ENCODE measurements at regions not wholly inside any gene's neighbourhood (a gene's known extent, or its start where the extent isn't known, plus 50 kb on each side); places are given as distances from the start of the nearest gene placed in this dataset.

- no peak for DNase-seq (ENCODE audit: low spot score)
Measured at GRCh38 chr4:81627590-81627989, 155.9 kb upstream of the RASGEF1B start.

GRCh38 chr4:81626851-81627250 lies 155.1 kb upstream of the RASGEF1B start:
- DNase-seq (ENCODE audit: low spot score) = no peak

GRCh38 chr4:81625422-81626417 lies 154.0 kb upstream of the RASGEF1B start:
- no peak for DNase-seq (ENCODE audit: low spot score)

- DNase-seq (ENCODE audit: low spot score) = no peak
Measured at GRCh38 chr4:81623434-81623833, 151.7 kb upstream of the RASGEF1B start.

GRCh38 chr4:81622474-81623184 lies 150.9 kb upstream of the RASGEF1B start:
- DNase-seq (ENCODE audit: low spot score) = no peak

- no peak for DNase-seq (ENCODE audit: low spot score)
Measured at GRCh38 chr4:81622028-81622427, 150.3 kb upstream of the RASGEF1B start.

- DNase-seq (ENCODE audit: low spot score) = no peak
Measured at GRCh38 chr4:81621490-81621889, 149.8 kb upstream of the RASGEF1B start.

- DNase-seq (ENCODE audit: low spot score) = no peak
Measured at GRCh38 chr4:81620442-81620841, 148.7 kb upstream of the RASGEF1B start.

GRCh38 chr4:81617545-81617944 lies 145.8 kb upstream of the RASGEF1B start:
- no peak for DNase-seq (ENCODE audit: low spot score)

GRCh38 chr4:81611221-81611620 lies 139.5 kb upstream of the RASGEF1B start:
- no peak for DNase-seq (ENCODE audit: low spot score)

- no peak for DNase-seq (ENCODE audit: low spot score)
Measured at GRCh38 chr4:81609844-81610243, 138.1 kb upstream of the RASGEF1B start.

GRCh38 chr4:81607950-81608349 lies 136.2 kb upstream of the RASGEF1B start:
- no peak for DNase-seq (ENCODE audit: low spot score)

- no peak for DNase-seq (ENCODE audit: low spot score)
Measured at GRCh38 chr4:81606801-81607501, 135.2 kb upstream of the RASGEF1B start.

- DNase-seq (ENCODE audit: low spot score) = no peak
Measured at GRCh38 chr4:81606166-81606565, 134.5 kb upstream of the RASGEF1B start.

- DNase-seq (ENCODE audit: low spot score) = no peak
Measured at GRCh38 chr4:81605271-81605670, 133.6 kb upstream of the RASGEF1B start.

- DNase-seq (ENCODE audit: low spot score) = no peak
Measured at GRCh38 chr4:81604683-81605218, 133.0 kb upstream of the RASGEF1B start.

GRCh38 chr4:81602854-81603253 lies 131.1 kb upstream of the RASGEF1B start:
- DNase-seq (ENCODE audit: low spot score) = no peak

GRCh38 chr4:81601358-81601694 lies 129.6 kb upstream of the RASGEF1B start:
- no peak for DNase-seq (ENCODE audit: low spot score)

- no peak for DNase-seq (ENCODE audit: low spot score)
Measured at GRCh38 chr4:81600520-81601357, 129.0 kb upstream of the RASGEF1B start.

GRCh38 chr4:81599742-81600380 lies 128.2 kb upstream of the RASGEF1B start:
- DNase-seq (ENCODE audit: low spot score) = no peak

Measured in activated CD4-positive, alpha-beta T cell treated with anti-CD3 and anti-CD28 coated beads, Interleukin-2, Interleukin-4, amounts not matched to agents 100 ng/mL and 50 ng/mL, durations not matched to agents 16 hours and 8 hours (primary cell).